K562 (cell line): ENCODE measurements at regions not wholly inside any gene's neighbourhood (a gene's known extent, or its start where the extent isn't known, plus 50 kb on each side); places are given as distances from the start of the nearest gene placed in this dataset.

Experiments used
- CCNT2 ChIP-seq: IDR thresholded peaks from 2 replicates; pipeline ENCODE4 v1.6.1; 2011; ENCODE audit warnings: borderline replicate concordance, low read depth, mild to moderate bottlenecking, moderate library complexity, mixed read lengths, low read length; ENCODE audit not compliant: insufficient read length; ENCODE audit errors: extremely low read depth
- ETS2 ChIP-seq: IDR thresholded peaks from 2 replicates; pipeline ENCODE4 v1.6.1; 2016; ENCODE audit warnings: borderline replicate concordance, missing genetic modification characterization, mild to moderate bottlenecking, moderate library complexity, missing compliant biosample characterization; ENCODE audit not compliant: poor library complexity, severe bottlenecking
- HSF4 ChIP-seq: fragments of 250-450 bp; sonication (Bioruptor Pico); IDR thresholded peaks from 2 replicates; pipeline ENCODE4 v2.1.2; 2022; ENCODE audit warnings: mild to moderate bottlenecking, moderate library complexity, borderline replicate concordance
- MCM2 ChIP-seq: fragments of 450-650 bp; IDR thresholded peaks from 2 replicates; pipeline ENCODE4 v1.6.1; 2017; ENCODE audit warnings: low read depth, mild to moderate bottlenecking
- NBN ChIP-seq: fragments of 450-650 bp; IDR thresholded peaks from 2 replicates; pipeline ENCODE4 v1.6.1; 2016; ENCODE audit warnings: low read depth, mild to moderate bottlenecking
- NCOA1 ChIP-seq: fragments of 450-650 bp; IDR thresholded peaks from 2 replicates; pipeline ENCODE4 v1.6.1; 2016; ENCODE audit warnings: low read depth
- NCOA6 ChIP-seq: fragments of 450-650 bp; IDR thresholded peaks from 2 replicates; pipeline ENCODE4 v1.6.1; 2017; ENCODE audit warnings: mild to moderate bottlenecking
- POLR2AphosphoS2 ChIP-seq: IDR thresholded peaks from 2 replicates; pipeline ENCODE4 v1.6.1; 2012; ENCODE audit warnings: low read length, improper control_type of control experiment
- RNF2 ChIP-seq: sonication (generic); IDR thresholded peaks from 2 replicates; pipeline ENCODE4 v1.6.1; 2016
- SNRNP70 ChIP-seq: fragments of 200-400 bp; formaldehyde crosslinking; optimal IDR thresholded peaks from 2 replicates; pipeline ENCODE3; 2017; ENCODE audit warnings: low read depth, low read length
- TCF7 ChIP-seq: sonication (generic); IDR thresholded peaks from 2 replicates; pipeline ENCODE4 v1.6.1; 2016; ENCODE audit warnings: antibody characterized with exemption, borderline replicate concordance
- TCF7L2 ChIP-seq: fragments of 150-350 bp; IDR thresholded peaks from 2 replicates; pipeline ENCODE4 v1.6.1; 2016; ENCODE audit warnings: low read depth, mild to moderate bottlenecking, low read length, moderate library complexity
- U2AF1 ChIP-seq: fragments of 200-400 bp; formaldehyde crosslinking; optimal IDR thresholded peaks from 2 replicates; pipeline ENCODE3; 2017; ENCODE audit warnings: mild to moderate bottlenecking, low read depth, low read length, moderate library complexity
- YBX1 ChIP-seq: fragments of 450-650 bp; IDR thresholded peaks from 2 replicates; pipeline ENCODE4 v1.7.1; 2016; ENCODE audit warnings: mild to moderate bottlenecking
- TF ChIP-seq, protein P1 (sequence below): fragments of 450-650 bp; formaldehyde crosslinking; IDR thresholded peaks from 2 replicates; pipeline ENCODE4 v1.4.0; 2020; ENCODE audit warnings: mild to moderate bottlenecking, moderate library complexity
- TF ChIP-seq, protein P2 (sequence below): fragments of 450-650 bp; IDR thresholded peaks from 2 replicates; pipeline ENCODE4 v1.6.1; 2017; ENCODE audit warnings: mild to moderate bottlenecking, moderate library complexity
- TF ChIP-seq, protein P3 (sequence below), 3 experiments: IDR thresholded peaks in 2 of 3; conservative IDR thresholded peaks in 1 of 3; 2 replicates each; pipeline ENCODE4 v1.5.1; 2011 to 2012; ENCODE audit warnings: low read length in 3 of 3, mild to moderate bottlenecking in 3 of 3, control low read depth in 2 of 3, improper control_type of control experiment in 1 of 3, inconsistent platforms in 1 of 3, low read depth in 1 of 3, mixed read lengths in 1 of 3, moderate library complexity in 1 of 3; ENCODE audit not compliant: insufficient read depth in 2 of 3
- TF ChIP-seq, protein P4 (sequence below): fragments of 450-650 bp; IDR thresholded peaks from 2 replicates; pipeline ENCODE4 v1.6.1; 2016; ENCODE audit warnings: mild to moderate bottlenecking
- TF ChIP-seq, protein P5 (sequence below): fragments of 450-650 bp; IDR thresholded peaks from 2 replicates; pipeline ENCODE4 v1.6.1; 2016; ENCODE audit warnings: antibody characterized with exemption

DNA sequence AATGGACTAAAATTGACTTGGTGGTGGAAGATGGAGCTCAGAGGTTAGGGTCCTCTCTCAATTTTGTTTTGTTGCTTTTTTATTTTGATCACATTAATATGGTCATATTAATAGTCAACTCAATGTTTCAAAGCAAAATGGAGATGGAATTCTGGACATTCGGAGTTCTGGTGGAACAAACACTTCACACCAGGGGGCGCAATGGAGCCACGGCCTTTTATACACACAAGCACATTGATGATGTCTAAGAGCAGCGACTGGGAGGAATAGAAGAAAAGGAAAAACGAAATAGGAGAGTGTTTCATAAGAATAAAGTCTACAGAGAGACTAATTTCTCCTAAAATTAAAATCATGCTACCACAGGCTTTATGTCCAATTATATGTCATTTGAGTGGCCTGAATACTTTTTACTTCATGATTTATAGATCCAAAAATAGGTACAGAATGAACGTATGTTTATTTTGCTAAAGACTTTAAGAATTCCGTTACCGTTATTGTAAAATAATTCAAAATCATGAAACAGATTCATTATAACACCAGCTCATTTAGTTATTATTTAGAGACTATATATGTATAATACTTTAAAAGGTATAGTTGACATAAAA is 197.6 kb upstream of the SASH1 start (continued):
- TF ChIP-seq, protein P1, sequence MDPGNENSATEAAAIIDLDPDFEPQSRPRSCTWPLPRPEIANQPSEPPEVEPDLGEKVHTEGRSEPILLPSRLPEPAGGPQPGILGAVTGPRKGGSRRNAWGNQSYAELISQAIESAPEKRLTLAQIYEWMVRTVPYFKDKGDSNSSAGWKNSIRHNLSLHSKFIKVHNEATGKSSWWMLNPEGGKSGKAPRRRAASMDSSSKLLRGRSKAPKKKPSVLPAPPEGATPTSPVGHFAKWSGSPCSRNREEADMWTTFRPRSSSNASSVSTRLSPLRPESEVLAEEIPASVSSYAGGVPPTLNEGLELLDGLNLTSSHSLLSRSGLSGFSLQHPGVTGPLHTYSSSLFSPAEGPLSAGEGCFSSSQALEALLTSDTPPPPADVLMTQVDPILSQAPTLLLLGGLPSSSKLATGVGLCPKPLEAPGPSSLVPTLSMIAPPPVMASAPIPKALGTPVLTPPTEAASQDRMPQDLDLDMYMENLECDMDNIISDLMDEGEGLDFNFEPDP (CRISPR knock-in tag) = no peak
- TF ChIP-seq ETS2 (no peak), SNRNP70 (no peak), TCF7L2 (no peak), NBN (no peak), NCOA6 (no peak), YBX1 (no peak), NCOA1 (no peak), CCNT2 (no peak), TCF7 (no peak), POLR2AphosphoS2 (no peak), RNF2 (no peak), MCM2 (no peak), U2AF1 (no peak), HSF4 (no peak)
- TF ChIP-seq, protein P2, sequence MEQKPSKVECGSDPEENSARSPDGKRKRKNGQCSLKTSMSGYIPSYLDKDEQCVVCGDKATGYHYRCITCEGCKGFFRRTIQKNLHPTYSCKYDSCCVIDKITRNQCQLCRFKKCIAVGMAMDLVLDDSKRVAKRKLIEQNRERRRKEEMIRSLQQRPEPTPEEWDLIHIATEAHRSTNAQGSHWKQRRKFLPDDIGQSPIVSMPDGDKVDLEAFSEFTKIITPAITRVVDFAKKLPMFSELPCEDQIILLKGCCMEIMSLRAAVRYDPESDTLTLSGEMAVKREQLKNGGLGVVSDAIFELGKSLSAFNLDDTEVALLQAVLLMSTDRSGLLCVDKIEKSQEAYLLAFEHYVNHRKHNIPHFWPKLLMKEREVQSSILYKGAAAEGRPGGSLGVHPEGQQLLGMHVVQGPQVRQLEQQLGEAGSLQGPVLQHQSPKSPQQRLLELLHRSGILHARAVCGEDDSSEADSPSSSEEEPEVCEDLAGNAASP = no peak
- TF ChIP-seq, protein P3, sequence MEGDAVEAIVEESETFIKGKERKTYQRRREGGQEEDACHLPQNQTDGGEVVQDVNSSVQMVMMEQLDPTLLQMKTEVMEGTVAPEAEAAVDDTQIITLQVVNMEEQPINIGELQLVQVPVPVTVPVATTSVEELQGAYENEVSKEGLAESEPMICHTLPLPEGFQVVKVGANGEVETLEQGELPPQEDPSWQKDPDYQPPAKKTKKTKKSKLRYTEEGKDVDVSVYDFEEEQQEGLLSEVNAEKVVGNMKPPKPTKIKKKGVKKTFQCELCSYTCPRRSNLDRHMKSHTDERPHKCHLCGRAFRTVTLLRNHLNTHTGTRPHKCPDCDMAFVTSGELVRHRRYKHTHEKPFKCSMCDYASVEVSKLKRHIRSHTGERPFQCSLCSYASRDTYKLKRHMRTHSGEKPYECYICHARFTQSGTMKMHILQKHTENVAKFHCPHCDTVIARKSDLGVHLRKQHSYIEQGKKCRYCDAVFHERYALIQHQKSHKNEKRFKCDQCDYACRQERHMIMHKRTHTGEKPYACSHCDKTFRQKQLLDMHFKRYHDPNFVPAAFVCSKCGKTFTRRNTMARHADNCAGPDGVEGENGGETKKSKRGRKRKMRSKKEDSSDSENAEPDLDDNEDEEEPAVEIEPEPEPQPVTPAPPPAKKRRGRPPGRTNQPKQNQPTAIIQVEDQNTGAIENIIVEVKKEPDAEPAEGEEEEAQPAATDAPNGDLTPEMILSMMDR (IDR thresholded peaks at IDR 0.05 in 2 of 3, conservative IDR thresholded peaks at IDR 0.05 in 1 of 3; ENCODE audit: insufficient read depth in 2 of 3, low read depth in 1 of 3, low read length in 3 of 3) = peak; percentile 84 to 92 (median 89)
- TF ChIP-seq, protein P4, sequence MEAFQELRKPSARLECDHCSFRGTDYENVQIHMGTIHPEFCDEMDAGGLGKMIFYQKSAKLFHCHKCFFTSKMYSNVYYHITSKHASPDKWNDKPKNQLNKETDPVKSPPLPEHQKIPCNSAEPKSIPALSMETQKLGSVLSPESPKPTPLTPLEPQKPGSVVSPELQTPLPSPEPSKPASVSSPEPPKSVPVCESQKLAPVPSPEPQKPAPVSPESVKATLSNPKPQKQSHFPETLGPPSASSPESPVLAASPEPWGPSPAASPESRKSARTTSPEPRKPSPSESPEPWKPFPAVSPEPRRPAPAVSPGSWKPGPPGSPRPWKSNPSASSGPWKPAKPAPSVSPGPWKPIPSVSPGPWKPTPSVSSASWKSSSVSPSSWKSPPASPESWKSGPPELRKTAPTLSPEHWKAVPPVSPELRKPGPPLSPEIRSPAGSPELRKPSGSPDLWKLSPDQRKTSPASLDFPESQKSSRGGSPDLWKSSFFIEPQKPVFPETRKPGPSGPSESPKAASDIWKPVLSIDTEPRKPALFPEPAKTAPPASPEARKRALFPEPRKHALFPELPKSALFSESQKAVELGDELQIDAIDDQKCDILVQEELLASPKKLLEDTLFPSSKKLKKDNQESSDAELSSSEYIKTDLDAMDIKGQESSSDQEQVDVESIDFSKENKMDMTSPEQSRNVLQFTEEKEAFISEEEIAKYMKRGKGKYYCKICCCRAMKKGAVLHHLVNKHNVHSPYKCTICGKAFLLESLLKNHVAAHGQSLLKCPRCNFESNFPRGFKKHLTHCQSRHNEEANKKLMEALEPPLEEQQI = peak; percentile 47; the same call in 1 of the 2 replicates
- TF ChIP-seq, protein P5, sequence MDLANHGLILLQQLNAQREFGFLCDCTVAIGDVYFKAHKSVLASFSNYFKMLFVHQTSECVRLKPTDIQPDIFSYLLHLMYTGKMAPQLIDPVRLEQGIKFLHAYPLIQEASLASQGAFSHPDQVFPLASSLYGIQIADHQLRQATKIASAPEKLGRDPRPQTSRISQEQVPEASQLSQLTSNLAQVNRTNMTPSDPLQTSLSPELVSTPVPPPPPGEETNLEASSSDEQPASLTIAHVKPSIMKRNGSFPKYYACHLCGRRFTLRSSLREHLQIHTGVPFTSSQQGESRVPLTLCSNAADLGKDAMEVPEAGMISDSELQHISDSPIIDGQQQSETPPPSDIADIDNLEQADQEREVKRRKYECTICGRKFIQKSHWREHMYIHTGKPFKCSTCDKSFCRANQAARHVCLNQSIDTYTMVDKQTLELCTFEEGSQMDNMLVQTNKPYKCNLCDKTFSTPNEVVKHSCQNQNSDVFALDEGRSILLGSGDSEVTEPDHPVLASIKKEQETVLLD = no peak
